HCT116 (cell line): ENCODE measurements at regions not wholly inside any gene's neighbourhood (a gene's known extent, or its start where the extent isn't known, plus 50 kb on each side); places are given as distances from the start of the nearest gene placed in this dataset.

ENCODE experiments used
- ATAC-seq: fragments of 200-7000 bp; cut with Tn5 transposase; 2 replicates; pipeline ENCODE4 v1.9.1; 2020; ENCODE audit warnings: mild to moderate bottlenecking, moderate library complexity
- BruUV-seq: library from RNA; stranded (reverse); fragments of 400-500 nt; replicated peaks from 2 replicates; lab custom pipeline; 2021; lab: Mats Ljungman, UMichigan
- CTCF ChIA-PET: fragments of 300-600 bp; sonication (Branson Sonifier 250); formaldehyde crosslinking; loops from one replicate; lab custom pipeline; 2021; ENCODE audit warnings: antibody characterized with exemption; lab: Charles Lee
- POLR2A ChIA-PET: fragments of 300-600, 350-600 bp; sonication (Branson Sonifier 250); formaldehyde crosslinking; loops from one replicate; lab custom pipeline; 2021; ENCODE audit warnings: antibody characterized with exemption; lab: Charles Lee
- RAD21 ChIA-PET, 2 experiments: fragments of 300-600 bp; sonication (Branson Sonifier 250); formaldehyde crosslinking; loops; one replicate each; lab custom pipeline; 2023; ENCODE audit warnings: low total read pairs in 2 of 2; ENCODE audit not compliant: uncharacterized antibody in 2 of 2, unreplicated experiment in 2 of 2, low non-redundant PET in 1 of 2; lab: Charles Lee
- DNase-seq: peaks from one replicate; pipeline ENCODE4 v3.0.0-alpha.2; 2010; ENCODE audit warnings: low read depth, low spot score
- H2AFZ ChIP-seq: fragments of 200-600 bp; shearing (Covaris generic), sonication (generic); 2 replicates; pipeline ENCODE4 v1.6.1; 2017; ENCODE audit warnings: low read depth, mixed run types, mixed read lengths, antibody characterized with exemption, low read length; ENCODE audit not compliant: poor library complexity, severe bottlenecking
- H3K27ac ChIP-seq: 2 replicates; pipeline ENCODE4 v1.5.1; 2012; ENCODE audit warnings: low read depth, low read length
- H3K27me3 ChIP-seq: fragments of 200-600 bp; sonication (generic); 2 replicates; pipeline ENCODE4 v1.6.1; 2016; ENCODE audit warnings: mixed run types, low read length, mixed read lengths; ENCODE audit not compliant: insufficient read depth
- H3K36me3 ChIP-seq, 2 experiments: fragments of 200-500 bp in 1 of 2; fragments of 200-600 bp in 1 of 2; sonication (Bioruptor generic) in 1 of 2; sonication (generic) in 1 of 2; 2 replicates each; pipeline versions ENCODE4 v1.5.1 to v1.6.1; 2014 to 2016; ENCODE audit warnings: low read length in 2 of 2, inconsistent platforms in 1 of 2, mixed read lengths in 1 of 2, mixed run types in 1 of 2; ENCODE audit not compliant: insufficient read depth in 2 of 2, control insufficient read depth in 1 of 2
- H3K4me1 ChIP-seq, 2 experiments: fragments of 200-600 bp in 1 of 2; sonication (generic) in 1 of 2; 2 replicates each; pipeline versions ENCODE4 v1.5.1 to v1.6.1; 2012 to 2017; ENCODE audit warnings: low read length in 2 of 2, inconsistent platforms in 1 of 2, mild to moderate bottlenecking in 1 of 2, mixed read lengths in 1 of 2, mixed run types in 1 of 2, moderate library complexity in 1 of 2; ENCODE audit not compliant: insufficient read depth in 2 of 2, control insufficient read depth in 1 of 2
- H3K4me2 ChIP-seq: fragments of 200-600 bp; sonication (generic); 2 replicates; pipeline ENCODE4 v1.6.1; 2017; ENCODE audit warnings: mixed run types, low read length, mixed read lengths
- H3K4me3 ChIP-seq, 2 experiments: fragments of 200-600 bp in 1 of 2; sonication (generic) in 1 of 2; replicated peaks in 1 of 2; 2 replicates each; pipeline ENCODE4 v1.5.1; 2011 to 2016; ENCODE audit warnings: low read length in 2 of 2, control low read depth in 1 of 2, low read depth in 1 of 2, mild to moderate bottlenecking in 1 of 2, mixed read lengths in 1 of 2, mixed run types in 1 of 2
- H3K79me2 ChIP-seq: fragments of 200-600 bp; sonication (generic); 2 replicates; pipeline ENCODE4 v1.6.1; 2017; ENCODE audit warnings: mild to moderate bottlenecking, mixed run types, low read length, moderate library complexity, mixed read lengths; ENCODE audit not compliant: insufficient read depth
- H3K9ac ChIP-seq: fragments of 200-600 bp; sonication (generic); 2 replicates; pipeline ENCODE4 v1.6.1; 2016; ENCODE audit warnings: low read length, mixed read lengths
- H3K9me2 ChIP-seq: fragments of 200-600 bp; sonication (generic), shearing (Covaris generic); 2 replicates; pipeline ENCODE4 v1.6.1; 2017; ENCODE audit warnings: mixed run types, mild to moderate bottlenecking, moderate library complexity; ENCODE audit not compliant: insufficient read depth
- H3K9me3 ChIP-seq, 2 experiments: fragments of 200-500 bp in 1 of 2; fragments of 200-600 bp in 1 of 2; sonication (Bioruptor generic) in 1 of 2; sonication (generic) in 1 of 2; 2 replicates each; pipeline ENCODE4 v1.6.1; 2014 to 2017; ENCODE audit warnings: low read length in 2 of 2, mixed read lengths in 2 of 2, inconsistent platforms in 1 of 2, low read depth in 1 of 2, mild to moderate bottlenecking in 1 of 2, mixed run types in 1 of 2, moderate library complexity in 1 of 2; ENCODE audit not compliant: control insufficient read depth in 1 of 2, insufficient read depth in 1 of 2
- H4K20me1 ChIP-seq: fragments of 200-600 bp; sonication (generic), shearing (Covaris generic); 2 replicates; pipeline ENCODE4 v1.6.1; 2017; ENCODE audit warnings: mixed run types, mild to moderate bottlenecking, moderate library complexity; ENCODE audit not compliant: insufficient read depth
- ATF3 ChIP-seq: IDR thresholded peaks from 2 replicates; pipeline ENCODE4 v1.6.1; 2012
- CBX3 ChIP-seq: IDR thresholded peaks from 2 replicates; pipeline ENCODE4 v1.6.1; 2012; ENCODE audit warnings: low read depth
- CEBPB ChIP-seq: IDR thresholded peaks from 2 replicates; pipeline ENCODE4 v1.6.1; 2012; ENCODE audit warnings: low read depth
- EGR1 ChIP-seq: IDR thresholded peaks from 2 replicates; pipeline ENCODE4 v1.6.1; 2012; ENCODE audit warnings: low read depth
- ELF1 ChIP-seq: IDR thresholded peaks from 2 replicates; pipeline ENCODE4 v1.6.1; 2012; ENCODE audit warnings: low read depth, borderline replicate concordance
- EZH2phosphoT487 ChIP-seq: fragments of 200-600 bp; IDR thresholded peaks from 2 replicates; pipeline ENCODE4 v1.6.1; 2018; ENCODE audit warnings: antibody characterized with exemption, borderline replicate concordance
- FOSL1 ChIP-seq: IDR thresholded peaks from 2 replicates; pipeline ENCODE4 v1.6.1; 2012; ENCODE audit warnings: low read depth
- POLR2A ChIP-seq: IDR thresholded peaks from 2 replicates; pipeline ENCODE4 v1.7.0; 2011; ENCODE audit warnings: borderline replicate concordance; ENCODE audit not compliant: insufficient read depth, insufficient read length; ENCODE audit errors: extremely low read depth
- POLR2AphosphoS5 ChIP-seq: IDR thresholded peaks from 2 replicates; pipeline ENCODE4 v1.6.1; 2011; ENCODE audit warnings: mild to moderate bottlenecking, low read depth, low read length, moderate library complexity
- SIN3A ChIP-seq: IDR thresholded peaks from 2 replicates; pipeline ENCODE4 v1.6.1; 2012; ENCODE audit warnings: low read depth
- SP1 ChIP-seq: IDR thresholded peaks from 2 replicates; pipeline ENCODE4 v1.6.1; 2012; ENCODE audit warnings: low read depth
- SRF ChIP-seq: IDR thresholded peaks from 2 replicates; pipeline ENCODE4 v1.6.1; 2012; ENCODE audit warnings: low read depth
- TCF7L2 ChIP-seq: IDR thresholded peaks from 2 replicates; pipeline ENCODE4 v1.7.0; 2011; ENCODE audit warnings: borderline replicate concordance, inconsistent platforms; ENCODE audit not compliant: insufficient read depth, insufficient read length; ENCODE audit errors: extremely low read depth
- YY1 ChIP-seq: IDR thresholded peaks from 2 replicates; pipeline ENCODE4 v1.6.1; 2011; ENCODE audit warnings: low read length, low read depth, moderate library complexity, mild to moderate bottlenecking; ENCODE audit not compliant: insufficient replicate concordance; ENCODE audit errors: extremely low read depth
- ZFX ChIP-seq: fragments of 450-650 bp; IDR thresholded peaks from 2 replicates; pipeline ENCODE4 v1.6.1; 2017
- ZNF274 ChIP-seq: fragments of 200-500 bp; sonication (Bioruptor generic); IDR thresholded peaks from 2 replicates; pipeline ENCODE4 v1.6.1; 2014; ENCODE audit warnings: mild to moderate bottlenecking, low read depth, low read length, inconsistent platforms
- intact Hi-C: fragments of 100-400 bp; cut with micrococcal nuclease; formaldehyde crosslinking; loops from 2 replicates; pipeline ENCODE4 v1.10.0; 2022
- TF ChIP-seq, protein P1 (sequence below): IDR thresholded peaks from 2 replicates; pipeline ENCODE4 v1.6.1; 2012; ENCODE audit warnings: low read depth
- TF ChIP-seq, protein P2 (sequence below), 3 experiments: fragments of 200-600 bp in 1 of 3; sonication (generic) in 1 of 3; IDR thresholded peaks in 2 of 3; conservative IDR thresholded peaks in 1 of 3; 2 replicates each; pipeline ENCODE4 v1.5.1; 2012 to 2017; ENCODE audit warnings: low read depth in 2 of 3, low read length in 2 of 3, antibody characterized with exemption in 1 of 3, borderline replicate concordance in 1 of 3, control low read depth in 1 of 3, mild to moderate bottlenecking in 1 of 3, mixed read lengths in 1 of 3, mixed run types in 1 of 3, moderate library complexity in 1 of 3; ENCODE audit not compliant: insufficient read depth in 1 of 3
- TF ChIP-seq, protein P3 (sequence below): IDR thresholded peaks from 2 replicates; pipeline ENCODE4 v1.6.1; 2011; ENCODE audit warnings: mild to moderate bottlenecking, low read length, moderate library complexity; ENCODE audit not compliant: insufficient replicate concordance; ENCODE audit errors: extremely low read depth

GRCh38 chr21:14752345-14752909 lies 206.3 kb upstream of the SAMSN1 start:
- Histone ChIP-seq H3K27me3 (no peaks in the 10 kb centered on the region), H3K9ac (no peak overlapping the region), H3K4me2 (no peak overlapping the region), H3K79me2 (no peaks in the 10 kb centered on the region), H2AFZ (no peak overlapping the region), H3K36me3 (no peaks in the 10 kb centered on the region), H4K20me1 (no peaks in the 10 kb centered on the region), H3K9me3 (no peaks in the 10 kb centered on the region), H3K27ac (no peak overlapping the region), H3K4me3 (no peak overlapping the region), H3K4me1 (no peaks in the 10 kb centered on the region), H3K9me2 (no peaks in the 10 kb centered on the region)
- ATAC-seq: no peak
- no peak for DNase-seq
- BruUV-seq: no TSS peak
- no peak for TF ChIP-seq ZFX
- no peak for TF ChIP-seq EZH2phosphoT487
- TF ChIP-seq TCF7L2: no peak
- TF ChIP-seq SP1: no peak
- no peak for TF ChIP-seq SIN3A
- TF ChIP-seq, protein P1, sequence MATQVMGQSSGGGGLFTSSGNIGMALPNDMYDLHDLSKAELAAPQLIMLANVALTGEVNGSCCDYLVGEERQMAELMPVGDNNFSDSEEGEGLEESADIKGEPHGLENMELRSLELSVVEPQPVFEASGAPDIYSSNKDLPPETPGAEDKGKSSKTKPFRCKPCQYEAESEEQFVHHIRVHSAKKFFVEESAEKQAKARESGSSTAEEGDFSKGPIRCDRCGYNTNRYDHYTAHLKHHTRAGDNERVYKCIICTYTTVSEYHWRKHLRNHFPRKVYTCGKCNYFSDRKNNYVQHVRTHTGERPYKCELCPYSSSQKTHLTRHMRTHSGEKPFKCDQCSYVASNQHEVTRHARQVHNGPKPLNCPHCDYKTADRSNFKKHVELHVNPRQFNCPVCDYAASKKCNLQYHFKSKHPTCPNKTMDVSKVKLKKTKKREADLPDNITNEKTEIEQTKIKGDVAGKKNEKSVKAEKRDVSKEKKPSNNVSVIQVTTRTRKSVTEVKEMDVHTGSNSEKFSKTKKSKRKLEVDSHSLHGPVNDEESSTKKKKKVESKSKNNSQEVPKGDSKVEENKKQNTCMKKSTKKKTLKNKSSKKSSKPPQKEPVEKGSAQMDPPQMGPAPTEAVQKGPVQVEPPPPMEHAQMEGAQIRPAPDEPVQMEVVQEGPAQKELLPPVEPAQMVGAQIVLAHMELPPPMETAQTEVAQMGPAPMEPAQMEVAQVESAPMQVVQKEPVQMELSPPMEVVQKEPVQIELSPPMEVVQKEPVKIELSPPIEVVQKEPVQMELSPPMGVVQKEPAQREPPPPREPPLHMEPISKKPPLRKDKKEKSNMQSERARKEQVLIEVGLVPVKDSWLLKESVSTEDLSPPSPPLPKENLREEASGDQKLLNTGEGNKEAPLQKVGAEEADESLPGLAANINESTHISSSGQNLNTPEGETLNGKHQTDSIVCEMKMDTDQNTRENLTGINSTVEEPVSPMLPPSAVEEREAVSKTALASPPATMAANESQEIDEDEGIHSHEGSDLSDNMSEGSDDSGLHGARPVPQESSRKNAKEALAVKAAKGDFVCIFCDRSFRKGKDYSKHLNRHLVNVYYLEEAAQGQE: no peak
- TF ChIP-seq ELF1: no peak
- TF ChIP-seq, protein P2, sequence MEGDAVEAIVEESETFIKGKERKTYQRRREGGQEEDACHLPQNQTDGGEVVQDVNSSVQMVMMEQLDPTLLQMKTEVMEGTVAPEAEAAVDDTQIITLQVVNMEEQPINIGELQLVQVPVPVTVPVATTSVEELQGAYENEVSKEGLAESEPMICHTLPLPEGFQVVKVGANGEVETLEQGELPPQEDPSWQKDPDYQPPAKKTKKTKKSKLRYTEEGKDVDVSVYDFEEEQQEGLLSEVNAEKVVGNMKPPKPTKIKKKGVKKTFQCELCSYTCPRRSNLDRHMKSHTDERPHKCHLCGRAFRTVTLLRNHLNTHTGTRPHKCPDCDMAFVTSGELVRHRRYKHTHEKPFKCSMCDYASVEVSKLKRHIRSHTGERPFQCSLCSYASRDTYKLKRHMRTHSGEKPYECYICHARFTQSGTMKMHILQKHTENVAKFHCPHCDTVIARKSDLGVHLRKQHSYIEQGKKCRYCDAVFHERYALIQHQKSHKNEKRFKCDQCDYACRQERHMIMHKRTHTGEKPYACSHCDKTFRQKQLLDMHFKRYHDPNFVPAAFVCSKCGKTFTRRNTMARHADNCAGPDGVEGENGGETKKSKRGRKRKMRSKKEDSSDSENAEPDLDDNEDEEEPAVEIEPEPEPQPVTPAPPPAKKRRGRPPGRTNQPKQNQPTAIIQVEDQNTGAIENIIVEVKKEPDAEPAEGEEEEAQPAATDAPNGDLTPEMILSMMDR (IDR thresholded peaks at IDR 0.05 in 2 of 3, conservative IDR thresholded peaks at IDR 0.05 in 1 of 3; ENCODE audit: borderline replicate concordance in 1 of 3, insufficient read depth in 1 of 3, low read depth in 2 of 3, low read length in 2 of 3): no peak
- TF ChIP-seq EGR1: no peak
- TF ChIP-seq POLR2A: no peak
- no peak for TF ChIP-seq YY1
- no peak for TF ChIP-seq POLR2AphosphoS5
- no peak for TF ChIP-seq ZNF274
- no peak for TF ChIP-seq SRF
- TF ChIP-seq CBX3: no peak
- no peak for TF ChIP-seq CEBPB
- TF ChIP-seq, protein P3, sequence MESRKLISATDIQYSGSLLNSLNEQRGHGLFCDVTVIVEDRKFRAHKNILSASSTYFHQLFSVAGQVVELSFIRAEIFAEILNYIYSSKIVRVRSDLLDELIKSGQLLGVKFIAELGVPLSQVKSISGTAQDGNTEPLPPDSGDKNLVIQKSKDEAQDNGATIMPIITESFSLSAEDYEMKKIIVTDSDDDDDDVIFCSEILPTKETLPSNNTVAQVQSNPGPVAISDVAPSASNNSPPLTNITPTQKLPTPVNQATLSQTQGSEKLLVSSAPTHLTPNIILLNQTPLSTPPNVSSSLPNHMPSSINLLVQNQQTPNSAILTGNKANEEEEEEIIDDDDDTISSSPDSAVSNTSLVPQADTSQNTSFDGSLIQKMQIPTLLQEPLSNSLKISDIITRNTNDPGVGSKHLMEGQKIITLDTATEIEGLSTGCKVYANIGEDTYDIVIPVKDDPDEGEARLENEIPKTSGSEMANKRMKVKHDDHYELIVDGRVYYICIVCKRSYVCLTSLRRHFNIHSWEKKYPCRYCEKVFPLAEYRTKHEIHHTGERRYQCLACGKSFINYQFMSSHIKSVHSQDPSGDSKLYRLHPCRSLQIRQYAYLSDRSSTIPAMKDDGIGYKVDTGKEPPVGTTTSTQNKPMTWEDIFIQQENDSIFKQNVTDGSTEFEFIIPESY: no peak
- TF ChIP-seq ATF3: no peak
- TF ChIP-seq FOSL1: no peak
- intact Hi-C loops: no loop called here
- ChIA-PET POLR2A (no interaction called here), RAD21 (no interaction called here), CTCF (no interaction called here)
